NT2/D1 (cell line): ENCODE measurements at regions not wholly inside any gene's neighbourhood (a gene's known extent, or its start where the extent isn't known, plus 50 kb on each side); places are given as distances from the start of the nearest gene placed in this dataset.

Experiments used
- DNase-seq: peaks from one replicate; pipeline ENCODE4 v3.0.0-alpha.2; 2011; ENCODE audit warnings: low read depth, low spot score
- H3K27me3 ChIP-seq: 2 replicates; pipeline ENCODE4 v1.6.0; 2011; ENCODE audit warnings: mild to moderate bottlenecking; ENCODE audit not compliant: insufficient read length, insufficient read depth
- H3K36me3 ChIP-seq: 2 replicates; pipeline ENCODE4 v1.6.1; 2011; ENCODE audit warnings: mild to moderate bottlenecking, low read length, mixed read lengths; ENCODE audit not compliant: insufficient read depth, insufficient read length
- H3K4me1 ChIP-seq: 2 replicates; pipeline ENCODE4 v1.5.1; 2011; ENCODE audit not compliant: insufficient read depth, insufficient read length
- H3K4me3 ChIP-seq: 2 replicates; pipeline ENCODE4 v1.5.1; 2011; ENCODE audit warnings: low read depth; ENCODE audit not compliant: insufficient read length
- H3K9ac ChIP-seq: 2 replicates; pipeline ENCODE4 v1.6.0; 2011; ENCODE audit warnings: low read depth; ENCODE audit not compliant: insufficient read length
- H3K9me3 ChIP-seq: 2 replicates; pipeline ENCODE4 v1.5.1; 2011; ENCODE audit warnings: mild to moderate bottlenecking, low read length; ENCODE audit not compliant: insufficient read depth
- SUZ12 ChIP-seq: IDR thresholded peaks from 2 replicates; pipeline ENCODE4 v1.6.1; 2011; ENCODE audit not compliant: insufficient read length, insufficient read depth; ENCODE audit errors: extremely low read depth
- YY1 ChIP-seq: IDR thresholded peaks from 2 replicates; pipeline ENCODE4 v1.6.1; 2011; ENCODE audit not compliant: insufficient read length, insufficient read depth
- ZNF274 ChIP-seq: IDR thresholded peaks from 2 replicates; pipeline ENCODE4 v1.6.1; 2011; ENCODE audit warnings: mild to moderate bottlenecking, low read depth, low read length

DNA sequence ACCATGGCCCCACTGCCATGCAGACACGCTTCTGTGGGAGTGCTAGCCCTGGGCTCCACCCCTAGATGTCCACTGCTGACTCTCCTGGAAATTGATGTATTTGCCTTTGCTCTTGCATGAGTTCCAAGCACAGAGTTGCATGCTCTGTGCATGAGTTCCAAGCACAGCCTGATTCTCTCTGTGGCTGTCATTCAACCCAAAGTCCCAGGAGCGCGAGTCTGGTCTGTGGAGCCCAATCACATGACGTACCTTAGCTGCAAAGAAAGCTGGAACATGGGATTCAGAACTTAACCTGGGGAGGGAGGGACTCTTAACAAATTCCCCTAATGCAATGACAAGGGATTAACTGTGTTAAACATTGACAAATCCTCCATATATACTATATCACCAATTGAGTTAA, 114.3 kb upstream of the SLC24A3 start:
- H3K4me1 ChIP-seq, result no peaks in the 10 kb centered on the region
- TF ChIP-seq YY1, result no peak
- H3K36me3 ChIP-seq, result no peaks in the 10 kb centered on the region
- no peak overlapping the region for H3K4me3 ChIP-seq
- H3K9me3 ChIP-seq, result no peaks in the 10 kb centered on the region
- H3K27me3 ChIP-seq, result no peaks in the 10 kb centered on the region
- DNase-seq, result no peak
- H3K9ac ChIP-seq, result no peak overlapping the region

DNA sequence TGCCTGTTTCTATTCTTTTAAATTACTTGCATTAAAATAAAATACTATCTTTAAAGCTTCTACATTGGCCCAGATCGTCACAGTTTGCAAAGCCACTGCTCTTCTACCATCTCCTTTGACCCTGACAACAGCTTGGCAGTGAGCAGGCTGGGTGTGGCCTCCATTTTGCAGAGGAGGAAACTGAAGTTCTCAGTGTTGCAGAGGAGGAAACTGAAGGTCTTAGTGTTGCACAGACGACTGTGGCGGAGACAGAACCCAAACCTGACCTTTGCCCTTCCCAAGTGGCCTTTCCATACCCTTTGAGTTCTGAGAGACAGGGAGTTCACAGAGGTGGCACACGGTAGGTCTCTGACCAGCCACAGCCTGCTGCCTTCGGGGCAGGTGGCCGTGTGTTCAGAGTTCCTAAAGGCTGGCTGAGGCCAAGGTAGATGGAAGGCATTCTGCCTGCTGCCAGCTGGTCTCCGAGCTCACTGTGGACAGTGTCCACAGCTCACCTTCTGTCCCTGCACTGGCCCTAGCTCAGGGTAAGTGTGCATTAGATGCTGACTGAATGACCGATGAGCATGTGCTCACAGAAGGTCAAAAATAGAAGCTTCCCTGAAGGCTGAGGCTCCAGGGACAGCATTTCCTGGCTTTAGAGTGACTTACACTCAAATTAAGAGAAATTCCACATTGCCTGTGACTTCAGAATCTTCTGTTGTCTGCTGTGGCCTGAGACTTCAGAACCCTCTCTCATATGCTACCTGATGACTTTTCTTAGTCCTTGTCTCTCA, 113.5 kb upstream of the SLC24A3 start:
- Histone ChIP-seq H3K27me3 (no peaks in the 10 kb centered on the region), H3K4me1 (no peaks in the 10 kb centered on the region), H3K4me3 (no peak overlapping the region), H3K9ac (no peak overlapping the region), H3K36me3 (no peaks in the 10 kb centered on the region), H3K9me3 (no peaks in the 10 kb centered on the region)
- no peak for TF ChIP-seq YY1
- TF ChIP-seq SUZ12, result no peak
- no peak for DNase-seq

DNA sequence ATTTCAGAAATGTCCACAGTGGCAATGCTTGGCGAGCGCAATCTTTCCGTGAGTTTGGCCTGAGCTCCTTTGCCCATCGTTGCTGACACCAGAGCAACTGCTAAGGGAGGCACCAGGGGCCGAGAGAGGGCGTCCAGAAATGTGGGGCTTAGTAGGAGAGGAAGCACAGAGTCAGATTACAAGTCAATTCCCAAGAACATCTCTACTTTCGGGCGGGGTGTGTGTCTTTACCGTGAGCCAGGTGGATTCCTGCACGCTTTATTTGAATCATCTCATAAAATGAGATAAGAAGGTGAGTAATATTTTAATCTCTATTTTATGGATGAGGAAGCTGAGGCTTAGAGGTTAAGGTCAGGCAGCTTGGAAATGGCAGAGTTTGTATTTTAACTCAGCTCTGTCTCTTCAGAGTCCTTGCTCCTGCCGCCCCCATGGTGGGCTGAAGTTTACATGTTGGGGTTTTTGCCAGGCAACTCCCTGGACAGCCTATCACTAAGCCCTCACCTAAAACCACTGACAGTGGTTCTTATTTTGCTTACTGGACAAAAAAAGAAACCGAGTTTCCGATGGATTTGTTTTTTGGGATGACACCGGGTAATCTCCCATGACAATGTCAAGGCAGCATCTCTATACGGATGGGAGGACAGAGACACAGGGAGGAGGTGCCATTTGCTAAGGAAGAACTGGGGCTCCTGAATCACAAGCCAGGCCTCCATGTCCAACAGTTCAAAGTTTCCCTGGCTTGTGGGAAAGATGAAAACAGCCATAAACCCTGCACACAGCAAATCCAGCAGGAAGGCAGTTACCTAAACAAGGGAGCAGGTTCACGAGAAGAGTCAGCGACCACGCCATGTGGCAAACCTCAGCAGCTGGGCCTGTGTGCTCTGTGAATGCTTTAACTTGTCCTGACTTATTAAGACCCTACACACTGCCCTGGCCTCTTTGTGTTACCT, 112.6 kb upstream of the SLC24A3 start:
- no peak overlapping the region for H3K9ac ChIP-seq
- no peaks in the 10 kb centered on the region for H3K4me1 ChIP-seq
- H3K36me3 ChIP-seq, result no peaks in the 10 kb centered on the region
- DNase-seq, result no peak
- no peaks in the 10 kb centered on the region for H3K9me3 ChIP-seq
- H3K27me3 ChIP-seq, result no peaks in the 10 kb centered on the region
- TF ChIP-seq YY1 (no peak), SUZ12 (no peak), ZNF274 (no peak)
- H3K4me3 ChIP-seq, result no peak overlapping the region

DNA sequence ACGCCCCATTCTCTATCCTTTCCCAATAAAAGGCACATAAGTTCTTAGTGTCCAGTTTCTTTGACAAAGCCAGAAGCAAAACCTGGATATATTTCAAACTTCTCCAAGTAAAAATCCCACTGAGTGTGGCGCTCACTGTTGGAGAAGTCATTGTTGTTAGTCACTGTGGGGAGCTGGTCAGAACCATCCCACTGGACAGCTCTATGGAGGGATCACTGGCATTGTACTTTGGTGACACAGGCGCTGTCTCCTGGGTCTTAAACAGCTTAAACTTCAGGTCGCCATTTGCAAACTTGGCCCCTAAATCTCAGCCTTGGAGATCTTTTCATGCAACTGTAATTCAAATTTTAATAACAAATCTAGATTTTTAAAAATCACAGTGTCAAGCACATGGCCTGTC, 111.5 kb upstream of the SLC24A3 start:
- Histone ChIP-seq H3K9ac (no peak overlapping the region), H3K27me3 (no peaks in the 10 kb centered on the region), H3K9me3 (no peaks in the 10 kb centered on the region), H3K4me1 (no peaks in the 10 kb centered on the region), H3K4me3 (no peak overlapping the region), H3K36me3 (no peaks in the 10 kb centered on the region)
- TF ChIP-seq SUZ12 (no peak), ZNF274 (no peak), YY1 (no peak)
- no peak for DNase-seq

DNA sequence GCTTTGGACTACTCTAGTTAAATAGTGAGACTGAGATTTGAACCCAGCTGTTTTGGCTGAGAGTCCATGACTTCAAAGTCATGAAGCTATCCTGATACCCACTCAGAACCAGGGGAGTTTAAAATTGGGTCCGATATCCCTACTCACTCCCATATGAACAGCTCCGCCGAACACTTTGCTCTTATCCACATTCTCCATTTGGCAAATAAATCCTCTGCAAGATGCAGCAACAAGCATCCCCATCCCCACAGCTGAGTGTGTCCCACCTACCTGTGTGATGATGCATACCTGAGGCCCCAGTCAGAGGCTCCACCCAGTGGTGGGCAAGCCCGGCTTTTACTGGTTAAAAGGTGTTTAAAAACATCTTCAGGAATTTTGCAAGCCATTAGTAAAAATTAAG, 108.3 kb upstream of the SLC24A3 start:
- Histone ChIP-seq H3K4me1 (no peaks in the 10 kb centered on the region), H3K4me3 (no peak overlapping the region), H3K9me3 (peaks cover 8% of the 10 kb centered on the region; the same call in 1 of the 2 replicates), H3K36me3 (no peaks in the 10 kb centered on the region), H3K9ac (no peak overlapping the region), H3K27me3 (no peaks in the 10 kb centered on the region)
- no peak for DNase-seq
- TF ChIP-seq YY1 (no peak), ZNF274 (no peak), SUZ12 (no peak)

DNA sequence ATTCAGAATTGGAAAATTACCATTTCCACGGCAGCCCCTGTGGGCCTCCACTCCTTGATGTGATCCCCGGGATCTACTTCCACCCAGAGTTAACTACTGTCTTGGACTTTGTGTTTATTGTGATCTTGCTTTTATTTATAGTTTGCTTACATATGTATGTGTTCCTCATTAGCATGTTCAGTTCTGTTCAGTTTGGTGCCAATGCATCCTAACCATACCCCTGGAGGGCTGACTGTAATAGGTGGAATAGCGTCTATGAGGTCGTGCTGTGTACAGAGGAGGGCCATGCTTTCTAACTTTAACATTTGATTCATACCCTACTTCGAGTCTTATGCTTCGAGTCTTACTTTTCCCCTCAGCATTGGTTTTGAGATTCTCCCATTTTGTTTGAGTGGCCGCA, 104.3 kb upstream of the SLC24A3 start:
- TF ChIP-seq ZNF274 (no peak), SUZ12 (no peak), YY1 (no peak)
- no peak overlapping the region for H3K9ac ChIP-seq

DNA sequence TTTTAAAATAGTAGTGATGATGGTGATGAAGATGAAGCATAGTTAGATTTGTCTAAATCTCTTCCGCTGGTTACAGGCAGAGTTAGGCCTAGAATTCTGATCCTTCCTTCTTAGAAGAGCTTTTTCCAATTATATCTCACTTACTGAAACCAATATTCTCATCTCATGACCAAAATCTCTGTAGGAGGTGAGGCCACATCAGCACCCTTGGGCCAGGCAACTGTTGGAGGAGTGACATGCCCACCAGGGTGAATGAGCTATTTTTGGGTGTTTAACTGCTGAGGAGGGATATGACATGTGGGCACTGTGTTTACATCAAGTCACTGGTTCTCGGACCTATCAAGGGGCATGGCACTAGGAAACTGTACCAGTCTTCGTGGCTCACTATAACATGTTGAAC, 102.2 kb upstream of the SLC24A3 start:
- TF ChIP-seq ZNF274 (no peak), YY1 (no peak), SUZ12 (no peak)
- peaks cover 8% of the 10 kb centered on the region; the same call in 1 of the 2 replicates for H3K9me3 ChIP-seq
- H3K4me3 ChIP-seq, result no peak overlapping the region
- no peaks in the 10 kb centered on the region for H3K36me3 ChIP-seq
- no peak for DNase-seq
- no peaks in the 10 kb centered on the region for H3K4me1 ChIP-seq
- H3K27me3 ChIP-seq, result no peaks in the 10 kb centered on the region
- no peak overlapping the region for H3K9ac ChIP-seq

More for the DNA sequence above, 104.3 kb upstream of the SLC24A3 start:
- Histone ChIP-seq H3K9me3 (peaks cover 8% of the 10 kb centered on the region; the same call in 1 of the 2 replicates), H3K4me3 (no peak overlapping the region), H3K36me3 (no peaks in the 10 kb centered on the region), H3K4me1 (no peaks in the 10 kb centered on the region), H3K27me3 (no peaks in the 10 kb centered on the region)
- DNase-seq, result no peak
